Panc1 (cell line): ENCODE measurements at regions not wholly inside any gene's neighbourhood (a gene's known extent, or its start where the extent isn't known, plus 50 kb on each side); places are given as distances from the start of the nearest gene placed in this dataset.

Source experiments
- ATAC-seq: fragments of 200-7000 bp; cut with Tn5 transposase; 2 replicates; pipeline ENCODE4 v1.9.1; 2020; ENCODE audit warnings: mild to moderate bottlenecking, moderate library complexity
- BruUV-seq: library from RNA; stranded (reverse); fragments of 400-500 nt; replicated peaks from 2 replicates; lab custom pipeline; 2021; lab: Mats Ljungman, UMichigan
- CTCF ChIA-PET: fragments of 300-600 bp; sonication (Branson Sonifier 250); formaldehyde crosslinking; loops from one replicate; lab custom pipeline; 2022; ENCODE audit warnings: antibody characterized with exemption; lab: Charles Lee
- POLR2A ChIA-PET: fragments of 300-600 bp; sonication (Branson Sonifier 250); formaldehyde crosslinking; loops from one replicate; lab custom pipeline; 2022; ENCODE audit warnings: antibody characterized with exemption; lab: Charles Lee
- DNase-seq: peaks from one replicate; pipeline ENCODE4 v3.0.0-alpha.2; 2010; ENCODE audit warnings: low read depth, low spot score
- H3K27ac ChIP-seq: 2 replicates; pipeline ENCODE4 v1.5.1; 2011; ENCODE audit warnings: mild to moderate bottlenecking, low read length, inconsistent platforms
- H3K27me3 ChIP-seq: fragments of 200-500 bp; sonication (Bioruptor generic); 2 replicates; pipeline ENCODE4 v1.6.0; 2014; ENCODE audit warnings: low read length, inconsistent platforms; ENCODE audit not compliant: control insufficient read depth, insufficient read depth
- H3K36me3 ChIP-seq: fragments of 200-500 bp; sonication (Bioruptor generic); 2 replicates; pipeline ENCODE4 v1.5.1; 2014; ENCODE audit warnings: inconsistent platforms, mild to moderate bottlenecking, low read length, moderate library complexity; ENCODE audit not compliant: control insufficient read depth, insufficient read depth
- H3K4me1 ChIP-seq: 2 replicates; pipeline ENCODE4 v1.5.1; 2011; ENCODE audit warnings: inconsistent platforms, mild to moderate bottlenecking, low read length, moderate library complexity; ENCODE audit not compliant: control insufficient read depth, insufficient read depth
- H3K4me3 ChIP-seq, 2 experiments: 2 replicates each; pipeline ENCODE4 v1.5.1; 2011 to 2012; ENCODE audit warnings: low read depth in 2 of 2, low read length in 2 of 2, mild to moderate bottlenecking in 2 of 2, inconsistent platforms in 1 of 2, moderate library complexity in 1 of 2
- H3K9me3 ChIP-seq: fragments of 200-500 bp; sonication (Bioruptor generic); 2 replicates; pipeline ENCODE4 v1.5.1; 2014; ENCODE audit warnings: low read depth, mild to moderate bottlenecking, inconsistent platforms, low read length, moderate library complexity; ENCODE audit not compliant: control insufficient read depth, insufficient read depth
- CTCF ChIP-seq: fragments of 450-650 bp; IDR thresholded peaks from 2 replicates; pipeline ENCODE4 v1.5.1; 2017; ENCODE audit warnings: mild to moderate bottlenecking
- POLR2AphosphoS5 ChIP-seq: IDR thresholded peaks from 2 replicates; pipeline ENCODE4 v1.6.1; 2012; ENCODE audit warnings: mild to moderate bottlenecking, low read depth, low read length, moderate library complexity
- SIN3A ChIP-seq: IDR thresholded peaks from 2 replicates; pipeline ENCODE4 v1.6.1; 2012; ENCODE audit warnings: low read depth, mild to moderate bottlenecking, low read length, moderate library complexity, borderline replicate concordance; ENCODE audit not compliant: insufficient read depth
- TCF7L2 ChIP-seq: IDR thresholded peaks from 2 replicates; pipeline ENCODE4 v1.6.1; 2011; ENCODE audit warnings: mild to moderate bottlenecking, low read depth, low read length, inconsistent platforms
- in situ Hi-C: cut with HindIII; loops from 2 replicates; pipeline ENCODE4 v1.10.0; 2016; ENCODE audit warnings: low sequenced_read_pairs, low pct_unique_long_range_greater_than_20kb
- intact Hi-C: fragments of 100-400 bp; cut with micrococcal nuclease; formaldehyde crosslinking; loops from one replicate; pipeline ENCODE4 v1.10.0; 2022; ENCODE audit not compliant: unreplicated experiment
- TF ChIP-seq, protein P1 (sequence below), 2 experiments: IDR thresholded peaks; 2 replicates each; pipeline ENCODE4 v1.6.1; 2011 to 2012; ENCODE audit warnings: low read depth in 2 of 2, control low read depth in 1 of 2, low read length in 1 of 2, mild to moderate bottlenecking in 1 of 2, moderate library complexity in 1 of 2; ENCODE audit not compliant: insufficient read depth in 1 of 2

GRCh38 chrX:144791298-144791697, 456.0 kb upstream of the SPANXN1 start:
- no peak for ATAC-seq

DNA sequence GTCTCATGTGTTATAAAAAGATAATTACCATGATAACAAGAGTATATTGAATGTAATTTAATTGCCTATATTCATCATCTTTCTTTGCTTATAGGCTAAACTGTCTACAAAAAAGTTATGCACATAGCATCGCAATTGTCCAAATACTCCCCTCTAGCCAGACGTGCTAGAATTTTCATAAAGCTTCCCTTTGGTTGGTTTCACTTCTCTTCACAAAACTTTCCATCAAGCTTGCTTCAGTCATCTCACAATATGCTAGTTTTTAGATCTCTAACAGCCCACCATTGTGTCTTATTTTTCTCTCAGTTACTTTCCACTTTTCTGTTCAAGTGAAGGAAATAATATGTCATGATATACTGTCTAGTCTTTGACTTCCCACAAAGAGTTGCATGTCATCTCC, 448.3 kb upstream of the SPANXN1 start:
- ATAC-seq (no peak), DNase-seq (no peak)
- intact Hi-C loops (no loop called here), in situ Hi-C loops (no loop called here)
- H3K27ac ChIP-seq, result no peak overlapping the region
- no peaks in the 10 kb centered on the region for H3K9me3 ChIP-seq
- no peak overlapping the region for H3K4me3 ChIP-seq
- H3K4me1 ChIP-seq, result no peaks in the 10 kb centered on the region
- ChIA-PET CTCF (no interaction called here), POLR2A (no interaction called here)
- H3K36me3 ChIP-seq, result no peaks in the 10 kb centered on the region
- BruUV-seq, result no TSS peak
- H3K27me3 ChIP-seq, result no peaks in the 10 kb centered on the region
- TF ChIP-seq, protein P1, sequence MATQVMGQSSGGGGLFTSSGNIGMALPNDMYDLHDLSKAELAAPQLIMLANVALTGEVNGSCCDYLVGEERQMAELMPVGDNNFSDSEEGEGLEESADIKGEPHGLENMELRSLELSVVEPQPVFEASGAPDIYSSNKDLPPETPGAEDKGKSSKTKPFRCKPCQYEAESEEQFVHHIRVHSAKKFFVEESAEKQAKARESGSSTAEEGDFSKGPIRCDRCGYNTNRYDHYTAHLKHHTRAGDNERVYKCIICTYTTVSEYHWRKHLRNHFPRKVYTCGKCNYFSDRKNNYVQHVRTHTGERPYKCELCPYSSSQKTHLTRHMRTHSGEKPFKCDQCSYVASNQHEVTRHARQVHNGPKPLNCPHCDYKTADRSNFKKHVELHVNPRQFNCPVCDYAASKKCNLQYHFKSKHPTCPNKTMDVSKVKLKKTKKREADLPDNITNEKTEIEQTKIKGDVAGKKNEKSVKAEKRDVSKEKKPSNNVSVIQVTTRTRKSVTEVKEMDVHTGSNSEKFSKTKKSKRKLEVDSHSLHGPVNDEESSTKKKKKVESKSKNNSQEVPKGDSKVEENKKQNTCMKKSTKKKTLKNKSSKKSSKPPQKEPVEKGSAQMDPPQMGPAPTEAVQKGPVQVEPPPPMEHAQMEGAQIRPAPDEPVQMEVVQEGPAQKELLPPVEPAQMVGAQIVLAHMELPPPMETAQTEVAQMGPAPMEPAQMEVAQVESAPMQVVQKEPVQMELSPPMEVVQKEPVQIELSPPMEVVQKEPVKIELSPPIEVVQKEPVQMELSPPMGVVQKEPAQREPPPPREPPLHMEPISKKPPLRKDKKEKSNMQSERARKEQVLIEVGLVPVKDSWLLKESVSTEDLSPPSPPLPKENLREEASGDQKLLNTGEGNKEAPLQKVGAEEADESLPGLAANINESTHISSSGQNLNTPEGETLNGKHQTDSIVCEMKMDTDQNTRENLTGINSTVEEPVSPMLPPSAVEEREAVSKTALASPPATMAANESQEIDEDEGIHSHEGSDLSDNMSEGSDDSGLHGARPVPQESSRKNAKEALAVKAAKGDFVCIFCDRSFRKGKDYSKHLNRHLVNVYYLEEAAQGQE (IDR thresholded peaks at IDR 0.05; ENCODE audit: insufficient read depth in 1 of 2, low read depth in 2 of 2, low read length in 1 of 2), result no peak
- TF ChIP-seq SIN3A (no peak), CTCF (no peak), POLR2AphosphoS5 (no peak), TCF7L2 (no peak)

More at GRCh38 chrX:144791298-144791697, 456.0 kb upstream of the SPANXN1 start:
- ChIA-PET CTCF (no interaction called here), POLR2A (no interaction called here)
- H3K4me3 ChIP-seq, result no peak overlapping the region
- no peak for DNase-seq
- no peaks in the 10 kb centered on the region for H3K36me3 ChIP-seq
- H3K9me3 ChIP-seq, result no peaks in the 10 kb centered on the region
- no peaks in the 10 kb centered on the region for H3K27me3 ChIP-seq
- no TSS peak for BruUV-seq
- TF ChIP-seq, protein P1 (IDR thresholded peaks at IDR 0.05; ENCODE audit: insufficient read depth in 1 of 2, low read depth in 2 of 2, low read length in 1 of 2), result no peak
- TF ChIP-seq TCF7L2, result no peak
- no peak for TF ChIP-seq CTCF
- TF ChIP-seq POLR2AphosphoS5, result no peak
- no peak for TF ChIP-seq SIN3A
- no peak overlapping the region for H3K27ac ChIP-seq
- intact Hi-C loops, result no loop called here
- no peaks in the 10 kb centered on the region for H3K4me1 ChIP-seq
- in situ Hi-C loops, result no loop called here
